Mammary epithelial cell (primary cell): ENCODE measurements at regions not wholly inside any gene's neighbourhood (a gene's known extent, or its start where the extent isn't known, plus 50 kb on each side); places are given as distances from the start of the nearest gene placed in this dataset.

ENCODE experiments used
- CTCF ChIP-seq, 2 donors: IDR thresholded peaks in 1 of 2; conservative IDR thresholded peaks in 1 of 2; 2 replicates each; pipeline ENCODE4 v1.5.1; 2011 to 2012; ENCODE audit warnings: inconsistent platforms in 2 of 2, low read length in 2 of 2, mild to moderate bottlenecking in 2 of 2, control low read depth in 1 of 2, low read depth in 1 of 2; ENCODE audit not compliant: insufficient read depth in 1 of 2; ENCODE audit errors: extremely low read depth in 1 of 2
- EZH2 ChIP-seq: IDR thresholded peaks from 2 replicates; pipeline ENCODE4 v1.6.1; 2012; ENCODE audit warnings: low read length, inconsistent platforms, borderline replicate concordance

GRCh38 chr6:2593167-2593566 is 157.6 kb downstream of the MYLK4 start:
- TF ChIP-seq CTCF (conservative IDR thresholded peaks at IDR 0.05 in 1 of 2, IDR thresholded peaks at IDR 0.05 in 1 of 2; ENCODE audit: extremely low read depth in 1 of 2, insufficient read depth in 1 of 2, low read depth in 1 of 2, low read length in 2 of 2) (no peak), EZH2 (no peak)
